ENCODE measurements at regions not wholly inside any gene's neighbourhood (a gene's known extent, or its start where the extent isn't known, plus 50 kb on each side); places are given as distances from the start of the nearest gene placed in this dataset.

- DNase-seq, result no peak
Measured at GRCh38 chr3:139729300-139729699, 51.5 kb upstream of the NMNAT3 start.

- DNase-seq, result no peak
Measured at GRCh38 chr3:139728414-139728813, 50.6 kb upstream of the NMNAT3 start.
